NCI-H1417 treated with DMSO at 0.1 percent for 48 hours (cell line): ENCODE measurements at regions not wholly inside any gene's neighbourhood (a gene's known extent, or its start where the extent isn't known, plus 50 kb on each side); places are given as distances from the start of the nearest gene placed in this dataset.

Experiments used
- DNase-seq: peaks from one replicate; lab custom pipeline; 2025; lab: John Stamatoyannopoulos, UW

DNA sequence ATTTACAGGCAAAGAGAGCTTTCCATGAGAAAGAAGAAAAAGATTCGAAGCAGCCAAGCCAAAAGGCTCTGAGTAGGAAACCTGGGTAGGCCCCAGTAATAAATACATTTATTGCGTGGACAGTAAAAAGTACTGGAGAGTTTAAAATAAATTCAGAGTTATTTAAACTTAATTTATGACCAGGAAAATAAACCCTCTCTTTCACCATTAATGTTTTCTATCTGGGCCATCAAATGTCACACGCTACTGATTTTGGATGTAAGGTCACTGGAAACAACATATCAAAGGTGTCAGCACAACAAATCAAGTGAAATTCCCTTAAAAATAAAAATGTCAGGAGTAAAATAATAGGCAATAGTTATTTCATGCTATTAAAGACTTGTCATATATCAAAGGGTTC lies 264.0 kb downstream of the SKAP2 start:
- no peak for DNase-seq

GRCh38 chr7:26603631-26604030 lies 260.8 kb downstream of the SKAP2 start:
- no peak for DNase-seq

DNA sequence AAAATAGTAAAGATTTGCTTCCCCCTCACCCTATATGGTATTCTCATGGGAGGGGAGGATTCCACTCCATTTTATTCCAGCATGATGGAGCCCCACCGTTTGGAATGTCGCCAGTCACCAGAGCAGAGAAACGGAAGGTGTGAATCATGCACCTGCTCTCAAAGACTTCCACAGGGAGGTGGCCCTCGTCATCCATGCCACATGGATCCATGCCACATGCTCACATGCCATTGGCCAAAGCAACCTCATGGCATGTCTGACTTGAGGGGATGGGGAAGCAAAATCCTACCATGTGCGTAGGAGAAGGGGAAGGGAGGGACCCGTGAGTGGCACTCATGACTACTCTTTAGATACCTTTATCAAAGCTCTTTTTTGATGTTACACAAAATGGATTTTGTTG lies 256.0 kb downstream of the SKAP2 start:
- DNase-seq = no peak

DNA sequence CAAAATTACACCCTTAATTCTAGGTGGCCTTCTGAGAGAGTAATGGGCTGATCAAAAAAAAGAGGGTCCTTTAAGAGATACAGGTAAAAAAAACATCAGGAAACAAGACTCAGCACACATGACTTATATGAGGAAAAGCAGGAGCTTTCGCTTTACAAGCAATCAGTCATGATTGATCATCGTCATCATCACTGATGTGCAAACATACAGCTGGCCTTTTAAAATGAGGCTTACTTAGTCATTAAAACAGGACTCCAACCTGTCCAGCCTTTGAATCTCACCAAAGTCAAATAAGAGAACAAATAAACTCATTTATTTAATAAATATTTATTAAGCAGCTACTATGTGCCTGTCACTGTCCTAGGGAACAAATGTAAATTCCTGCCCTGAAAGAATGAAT lies 255.3 kb downstream of the SKAP2 start:
- no peak for DNase-seq

DNA sequence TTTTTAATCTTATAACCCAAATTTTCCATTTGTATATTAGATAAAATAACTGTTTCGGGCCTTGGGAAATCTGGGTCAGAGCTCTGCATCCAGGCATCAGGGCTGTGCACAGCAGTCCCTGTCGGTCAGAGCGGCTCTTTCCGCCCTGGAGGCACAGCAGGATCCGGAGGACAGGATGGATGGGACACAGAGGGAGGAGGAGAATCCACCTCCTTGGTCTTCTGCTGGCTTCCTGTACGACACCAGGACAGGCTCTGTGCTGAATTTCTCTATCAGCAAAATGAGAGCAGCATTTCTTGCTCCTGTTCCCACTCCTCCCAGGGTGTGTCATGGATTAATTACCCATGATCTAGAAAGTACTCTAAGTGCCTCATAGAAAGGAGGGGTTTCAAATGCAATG lies 254.9 kb downstream of the SKAP2 start:
- no peak for DNase-seq

- DNase-seq = no peak
Observed at GRCh38 chr7:26612742-26613141, 251.6 kb downstream of the SKAP2 start.

- DNase-seq = no peak
Observed at GRCh38 chr7:26614503-26614902, 249.9 kb downstream of the SKAP2 start.

- no peak for DNase-seq
Observed at GRCh38 chr7:26616235-26616634, 248.2 kb downstream of the SKAP2 start.

GRCh38 chr7:26617066-26617465 lies 247.3 kb downstream of the SKAP2 start:
- DNase-seq = no peak
